ENCODE measurements at regions not wholly inside any gene's neighbourhood (a gene's known extent, or its start where the extent isn't known, plus 50 kb on each side); places are given as distances from the start of the nearest gene placed in this dataset.

GRCh38 chr4:37000281-37000680, 244.3 kb upstream of the NWD2 start:
- Histone ChIP-seq H3K27ac (no peak overlapping the region), H3K36me3 (no peaks in the 10 kb centered on the region), H3K4me1 (ENCODE audit: insufficient read depth) (no peaks in the 10 kb centered on the region), H3K4me3 (no peak overlapping the region), H3K9me3 (no peaks in the 10 kb centered on the region), H3K27me3 (no peaks in the 10 kb centered on the region)
- WGBS, 3 donors: 82 to 86% (median 86%) methylated on average over 2 of the region's 2 CpGs
- intact Hi-C loops (cut with DNase I): no loop called here
- DNase-seq: no peak
- TF ChIP-seq POLR2A (IDR thresholded peaks at IDR 0.05): no peak
- TF ChIP-seq EP300 (IDR thresholded peaks at IDR 0.05): no peak
- no peak for TF ChIP-seq CTCF (IDR thresholded peaks at IDR 0.05)

DNA sequence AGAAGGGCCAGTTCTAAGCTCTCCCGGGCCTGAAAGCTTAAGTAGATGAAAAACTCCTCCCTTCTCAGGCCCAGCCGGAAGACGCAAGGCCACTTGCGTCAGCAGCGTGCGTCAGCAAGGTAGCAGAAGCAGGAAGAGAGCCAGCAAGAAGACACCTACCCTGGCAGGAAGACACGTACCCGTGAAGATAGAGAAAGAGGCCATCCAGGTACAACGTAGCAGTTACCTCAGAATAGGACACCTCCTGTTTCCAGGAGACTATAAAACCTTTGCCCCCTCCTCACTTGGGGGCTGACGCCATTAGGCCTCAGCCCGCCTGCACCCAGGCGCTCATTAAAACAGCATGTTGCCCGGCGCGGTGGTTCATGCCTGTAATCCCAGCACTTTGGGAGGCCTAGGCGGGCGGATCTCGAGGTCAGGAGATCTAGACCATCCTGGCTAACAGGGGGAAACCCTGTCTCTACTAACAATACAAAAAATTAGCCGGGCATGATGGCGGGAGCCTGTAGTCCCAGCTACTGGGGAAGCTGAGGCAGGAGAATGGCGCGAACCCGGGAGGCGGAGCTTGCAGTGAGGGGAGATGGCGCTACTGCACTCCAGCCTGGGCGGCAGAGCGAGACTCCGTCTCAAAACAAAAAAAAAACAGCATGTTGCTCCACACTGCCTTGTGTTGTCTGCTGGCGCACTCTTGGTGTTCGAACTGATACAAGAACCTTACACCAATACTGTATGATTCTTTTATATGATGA, 242.7 kb upstream of the NWD2 start:
- TF ChIP-seq EP300 (IDR thresholded peaks at IDR 0.05): no peak
- TF ChIP-seq POLR2A (IDR thresholded peaks at IDR 0.05): no peak
- TF ChIP-seq CTCF (IDR thresholded peaks at IDR 0.05): no peak
- Histone ChIP-seq H3K36me3 (no peaks in the 10 kb centered on the region), H3K27me3 (no peaks in the 10 kb centered on the region), H3K4me3 (no peak overlapping the region), H3K27ac (no peak overlapping the region), H3K9me3 (no peaks in the 10 kb centered on the region), H3K4me1 (ENCODE audit: insufficient read depth) (no peaks in the 10 kb centered on the region)
- DNase-seq: no peak
- 93 to 94% (median 94%) methylated on average over 30 of the region's 30 CpGs for WGBS, 3 donors
- intact Hi-C loops (cut with DNase I): no loop called here

GRCh38 chr4:37002625-37003024, 241.9 kb upstream of the NWD2 start:
- Histone ChIP-seq H3K36me3 (no peaks in the 10 kb centered on the region), H3K9me3 (no peaks in the 10 kb centered on the region), H3K4me1 (ENCODE audit: insufficient read depth) (no peaks in the 10 kb centered on the region), H3K27ac (no peak overlapping the region), H3K4me3 (no peak overlapping the region), H3K27me3 (no peaks in the 10 kb centered on the region)
- TF ChIP-seq POLR2A (IDR thresholded peaks at IDR 0.05): no peak
- no peak for TF ChIP-seq EP300 (IDR thresholded peaks at IDR 0.05)
- no peak for TF ChIP-seq CTCF (IDR thresholded peaks at IDR 0.05)
- intact Hi-C loops (cut with DNase I): no loop called here
- 42 to 53% (median 52%) methylated on average over 2 of the region's 2 CpGs for WGBS, 3 donors
- DNase-seq: no peak

- no peak for TF ChIP-seq POLR2A (IDR thresholded peaks at IDR 0.05)
- TF ChIP-seq EP300 (IDR thresholded peaks at IDR 0.05): no peak
- no peak for TF ChIP-seq CTCF (IDR thresholded peaks at IDR 0.05)
- H3K9me3 ChIP-seq: no peaks in the 10 kb centered on the region
- no peak overlapping the region for H3K27ac ChIP-seq
- no peaks in the 10 kb centered on the region for H3K36me3 ChIP-seq
- 51 to 83% (median 83%) methylated on average over 2 of the region's 2 CpGs for WGBS, 3 donors
- no peak for DNase-seq
- no peaks in the 10 kb centered on the region for H3K27me3 ChIP-seq
- no peaks in the 10 kb centered on the region for H3K4me1 ChIP-seq (ENCODE audit: insufficient read depth)
- H3K4me3 ChIP-seq: no peak overlapping the region
- intact Hi-C loops (cut with DNase I): no loop called here
These were observed 236.3 kb upstream of the NWD2 start for GRCh38 chr4:37008199-37008598.

Data from ovary (tissue), 7 donors.